SK-N-MC (cell line): ENCODE measurements at regions not wholly inside any gene's neighbourhood (a gene's known extent, or its start where the extent isn't known, plus 50 kb on each side); places are given as distances from the start of the nearest gene placed in this dataset.

Experiments used
- DNase-seq: peaks from one replicate; pipeline ENCODE4 v3.0.0-alpha.2; 2011; ENCODE audit warnings: low read depth, low spot score
- H3K27ac ChIP-seq: fragments of 200-600 bp; sonication (generic); 2 replicates; pipeline ENCODE4 v1.5.1; 2016; ENCODE audit warnings: mixed run types
- H3K36me3 ChIP-seq: fragments of 200-600 bp; sonication (generic); 2 replicates; pipeline ENCODE4 v1.6.1; 2017; ENCODE audit warnings: antibody characterized with exemption, low read length, mixed read lengths; ENCODE audit not compliant: insufficient read depth
- H3K4me3 ChIP-seq: fragments of 200-600 bp; sonication (generic); 2 replicates; pipeline ENCODE4 v1.5.1; 2016
- H3K9ac ChIP-seq: fragments of 200-600 bp; sonication (generic); 2 replicates; pipeline ENCODE4 v1.8.0; 2017; ENCODE audit warnings: mixed run types, mixed read lengths; ENCODE audit not compliant: insufficient read length
- H3K9me3 ChIP-seq: fragments of 200-600 bp; sonication (generic); 2 replicates; pipeline ENCODE4 v1.6.1; 2017; ENCODE audit warnings: low read depth, mild to moderate bottlenecking, antibody characterized with exemption, low read length, moderate library complexity, mixed read lengths
- EZH2 ChIP-seq: fragments of 200-600 bp; sonication (generic); IDR thresholded peaks from one replicate; pipeline ENCODE4 v1.6.1; 2017; ENCODE audit warnings: antibody characterized with exemption
- FOXP2 ChIP-seq: optimal IDR thresholded peaks from 2 replicates; pipeline ENCODE3; 2011; ENCODE audit warnings: mild to moderate bottlenecking, moderate library complexity; ENCODE audit not compliant: insufficient read depth; ENCODE audit errors: extremely low read length, control extremely low read depth
- POLR2AphosphoS5 ChIP-seq: IDR thresholded peaks from 2 replicates; pipeline ENCODE4 v1.6.1; 2012; ENCODE audit warnings: mild to moderate bottlenecking, low read depth, low read length, borderline replicate concordance

DNA sequence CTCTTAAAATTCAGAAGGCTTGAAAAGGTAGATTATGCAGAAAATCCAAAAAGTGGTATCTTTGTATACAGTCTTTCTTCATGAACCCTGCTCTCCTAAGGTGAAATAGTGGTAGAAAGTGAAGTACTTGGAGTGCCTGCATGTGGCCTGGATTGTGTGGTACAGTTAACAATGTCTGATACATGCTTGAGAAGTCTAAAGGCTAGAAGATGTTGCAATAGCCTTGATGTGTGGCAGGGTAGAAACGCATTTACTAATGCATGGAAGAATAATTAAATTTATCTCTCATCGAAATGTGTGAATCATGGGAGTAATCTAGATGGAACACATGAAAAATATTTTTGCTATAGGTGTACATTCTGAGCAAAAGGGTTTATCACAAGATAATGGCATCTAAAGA, 1632.3 kb upstream of the B3GALT2 start:
- no peak for TF ChIP-seq POLR2AphosphoS5
- Histone ChIP-seq H3K9me3 (no peaks in the 10 kb centered on the region), H3K9ac (no peak overlapping the region), H3K4me3 (no peak overlapping the region), H3K27ac (no peak overlapping the region), H3K36me3 (no peaks in the 10 kb centered on the region)
- no peak for DNase-seq

DNA sequence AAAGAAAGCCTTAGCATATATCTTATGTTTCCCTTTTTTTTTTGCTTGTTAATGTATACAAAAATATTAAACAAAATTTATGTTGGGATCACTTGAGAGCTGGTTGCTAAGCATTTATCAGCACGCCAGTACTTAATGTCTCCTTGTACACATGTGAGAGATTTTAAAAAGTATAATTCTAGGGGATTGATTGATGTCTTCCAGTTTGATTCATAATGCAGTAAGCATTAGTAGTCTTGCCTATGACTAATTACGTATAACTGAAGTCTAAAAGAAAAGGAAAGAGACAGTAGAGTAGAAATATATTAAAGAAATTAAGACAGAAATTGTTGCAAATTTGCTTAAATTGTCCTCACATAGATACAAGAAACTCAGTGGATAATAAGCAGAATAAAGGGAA, 1630.4 kb upstream of the B3GALT2 start:
- Histone ChIP-seq H3K4me3 (no peak overlapping the region), H3K9me3 (no peaks in the 10 kb centered on the region), H3K36me3 (no peaks in the 10 kb centered on the region), H3K27ac (no peak overlapping the region), H3K9ac (no peak overlapping the region)
- DNase-seq = no peak
- TF ChIP-seq FOXP2 (no peak), POLR2AphosphoS5 (no peak)

DNA sequence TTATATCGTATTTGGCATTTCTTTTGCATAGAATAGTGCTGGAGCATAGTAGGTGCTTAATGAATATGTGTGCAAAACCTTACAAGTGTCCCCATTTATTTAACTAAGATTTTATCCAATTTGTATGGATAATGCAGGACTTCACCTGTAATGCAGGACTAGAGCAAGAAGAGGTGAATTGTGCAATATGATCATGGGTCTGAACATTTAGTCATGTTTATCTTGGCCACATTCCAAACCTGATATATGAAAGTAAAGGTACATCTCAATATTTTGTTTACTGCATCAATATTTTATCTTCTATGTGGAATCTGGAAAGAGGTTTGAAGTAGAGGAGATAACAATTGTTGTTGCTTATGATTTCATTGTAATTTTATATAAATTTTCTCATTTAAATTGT, 1626.7 kb upstream of the B3GALT2 start:
- H3K4me3 ChIP-seq = no peak overlapping the region
- no peaks in the 10 kb centered on the region for H3K36me3 ChIP-seq
- no peak for TF ChIP-seq EZH2
- TF ChIP-seq POLR2AphosphoS5 = no peak
- TF ChIP-seq FOXP2 = no peak
- H3K27ac ChIP-seq = no peak overlapping the region
- H3K9me3 ChIP-seq = no peaks in the 10 kb centered on the region
- DNase-seq = no peak
- no peak overlapping the region for H3K9ac ChIP-seq

DNA sequence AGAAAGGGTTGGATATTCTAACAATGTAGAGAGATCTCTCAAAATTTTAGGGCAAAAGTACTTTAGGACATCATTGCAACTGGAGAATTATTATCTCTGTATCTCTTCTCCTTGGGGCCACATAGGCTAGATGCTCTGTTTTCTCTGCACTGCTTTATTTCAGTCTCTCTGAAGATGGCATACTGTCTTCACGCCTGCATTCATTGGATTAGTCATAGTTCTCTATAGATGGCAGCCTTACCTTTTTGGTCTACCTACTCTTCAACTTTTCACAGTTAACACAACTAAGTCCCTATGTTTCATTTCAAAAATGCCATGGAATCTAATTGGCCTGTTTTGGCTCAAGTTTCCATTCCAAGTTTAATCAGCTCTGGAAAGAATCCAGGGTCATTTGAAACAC, 1623.3 kb upstream of the B3GALT2 start:
- no peaks in the 10 kb centered on the region for H3K9me3 ChIP-seq
- no peaks in the 10 kb centered on the region for H3K36me3 ChIP-seq
- no peak overlapping the region for H3K4me3 ChIP-seq
- no peak overlapping the region for H3K9ac ChIP-seq
- TF ChIP-seq POLR2AphosphoS5 = no peak
- TF ChIP-seq EZH2 = no peak
- no peak for TF ChIP-seq FOXP2
- no peak overlapping the region for H3K27ac ChIP-seq
- no peak for DNase-seq

GRCh38 chr1:194809215-194809614, 1622.8 kb upstream of the B3GALT2 start:
- DNase-seq = no peak
- H3K9ac ChIP-seq = no peak overlapping the region
- peak overlapping the region; percentile 31; the same call in 1 of the 2 replicates for H3K4me3 ChIP-seq
- H3K9me3 ChIP-seq = no peaks in the 10 kb centered on the region
- no peak for TF ChIP-seq FOXP2
- TF ChIP-seq EZH2 = no peak
- TF ChIP-seq POLR2AphosphoS5 = no peak
- peak overlapping the region; percentile 80 for H3K27ac ChIP-seq
- H3K36me3 ChIP-seq = no peaks in the 10 kb centered on the region

- Histone ChIP-seq H3K36me3 (no peaks in the 10 kb centered on the region), H3K4me3 (no peak overlapping the region), H3K9ac (no peak overlapping the region), H3K9me3 (no peaks in the 10 kb centered on the region), H3K27ac (peak overlapping the region; percentile 80)
- no peak for TF ChIP-seq EZH2
- TF ChIP-seq FOXP2 = no peak
- no peak for TF ChIP-seq POLR2AphosphoS5
- no peak for DNase-seq
Measured at GRCh38 chr1:194807530-194808220, 1621.3 kb upstream of the B3GALT2 start.

- DNase-seq = no peak
- Histone ChIP-seq H3K4me3 (no peak overlapping the region), H3K9ac (no peak overlapping the region), H3K36me3 (no peaks in the 10 kb centered on the region), H3K9me3 (no peaks in the 10 kb centered on the region), H3K27ac (no peak overlapping the region)
- TF ChIP-seq POLR2AphosphoS5 (no peak), EZH2 (no peak), FOXP2 (no peak)
Measured at GRCh38 chr1:194802572-194802971, 1616.2 kb upstream of the B3GALT2 start.

DNA sequence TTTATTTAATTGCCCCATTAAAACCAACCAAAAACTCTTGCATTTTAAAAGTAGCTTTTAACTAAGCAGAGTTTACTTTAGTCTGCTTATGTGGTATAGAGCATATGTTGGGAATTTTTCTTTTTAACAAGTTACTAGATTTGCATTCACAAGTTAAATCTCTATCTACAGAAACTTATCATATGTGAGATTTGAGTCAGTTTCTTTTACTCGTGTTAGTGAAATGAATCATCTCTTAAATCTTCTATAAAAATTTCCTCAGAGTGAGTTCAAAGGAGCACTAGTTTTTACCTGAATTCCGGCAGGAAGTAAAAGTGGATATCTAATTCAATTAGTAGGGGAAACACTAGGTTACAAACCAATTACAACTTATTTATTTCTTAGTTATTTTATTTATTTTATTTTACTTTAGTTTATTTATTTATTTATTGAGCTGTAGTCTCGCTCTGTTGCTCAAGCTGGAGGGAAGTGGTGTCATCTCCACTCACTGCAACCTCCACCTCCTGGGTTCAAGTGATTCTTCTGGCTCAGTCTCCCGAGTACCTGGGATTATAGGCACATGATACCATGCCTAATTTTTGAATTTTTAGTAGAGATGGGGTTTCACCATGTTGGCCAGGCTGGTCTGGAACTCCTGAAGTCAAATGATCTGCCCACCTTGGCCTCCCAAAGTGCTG, 1609.6 kb upstream of the B3GALT2 start:
- H3K4me3 ChIP-seq = no peak overlapping the region
- H3K9ac ChIP-seq = no peak overlapping the region
- no peak overlapping the region for H3K27ac ChIP-seq
- no peak for DNase-seq
- H3K9me3 ChIP-seq = no peaks in the 10 kb centered on the region
- TF ChIP-seq FOXP2 = no peak
- TF ChIP-seq POLR2AphosphoS5 = no peak
- no peak for TF ChIP-seq EZH2
- no peaks in the 10 kb centered on the region for H3K36me3 ChIP-seq

GRCh38 chr1:194787001-194787400, 1600.6 kb upstream of the B3GALT2 start:
- TF ChIP-seq FOXP2 (no peak), EZH2 (no peak)
- H3K27ac ChIP-seq = no peak overlapping the region
- H3K9me3 ChIP-seq = no peaks in the 10 kb centered on the region
- H3K36me3 ChIP-seq = no peaks in the 10 kb centered on the region
- H3K4me3 ChIP-seq = no peak overlapping the region
- DNase-seq = no peak
- H3K9ac ChIP-seq = no peak overlapping the region

DNA sequence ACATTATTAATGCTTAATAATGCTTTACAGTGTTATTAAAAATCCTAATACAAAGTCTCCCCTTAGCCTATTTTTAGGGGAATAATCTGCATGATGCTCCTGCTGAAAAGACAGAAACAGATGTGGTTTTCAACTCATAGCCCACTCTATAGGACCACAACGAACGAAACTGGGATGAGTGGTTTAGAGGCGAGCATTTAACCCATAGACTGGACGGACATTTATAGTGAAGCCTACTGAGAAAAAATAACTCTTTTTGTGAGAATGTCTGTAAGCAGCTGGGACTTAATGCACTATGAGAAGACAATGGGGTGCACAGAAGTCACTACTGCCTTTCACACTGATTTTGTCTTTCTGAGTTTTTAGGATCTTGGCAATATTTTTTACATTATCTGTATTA, 1599.6 kb upstream of the B3GALT2 start:
- Histone ChIP-seq H3K4me3 (no peak overlapping the region), H3K27ac (no peak overlapping the region), H3K9me3 (no peaks in the 10 kb centered on the region), H3K9ac (no peak overlapping the region), H3K36me3 (no peaks in the 10 kb centered on the region)
- TF ChIP-seq POLR2AphosphoS5 = no peak
- TF ChIP-seq FOXP2 = no peak
- TF ChIP-seq EZH2 = no peak
- no peak for DNase-seq
